ENCODE measurements at regions not wholly inside any gene's neighbourhood (a gene's known extent, or its start where the extent isn't known, plus 50 kb on each side); places are given as distances from the start of the nearest gene placed in this dataset.
"Not testable (repeated sequence)": the region's sequence is repeated elsewhere in the genome, so short reads cannot be mapped to it uniquely, and the experiment has no call there.

DNA sequence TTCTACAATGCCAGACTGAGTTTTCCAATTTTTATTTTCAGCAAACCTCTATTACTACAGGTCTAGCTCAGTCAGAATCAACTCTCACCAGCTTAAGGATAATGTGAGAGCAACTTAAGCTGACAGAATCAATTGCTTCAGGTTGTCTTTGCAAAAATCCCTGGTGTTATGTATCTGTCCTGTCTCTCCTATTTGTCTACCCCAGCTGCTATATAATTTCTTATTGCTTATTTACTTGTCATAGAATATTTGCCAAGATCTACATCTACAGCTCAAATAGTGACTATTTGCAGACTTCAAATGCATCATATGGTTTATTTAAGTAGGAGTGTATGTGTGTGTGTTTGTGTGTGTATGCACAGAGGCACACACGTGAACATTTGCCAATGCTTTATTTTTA is 54.1 kb downstream of the FOXG1 start:
- no peak for DNase-seq

DNA sequence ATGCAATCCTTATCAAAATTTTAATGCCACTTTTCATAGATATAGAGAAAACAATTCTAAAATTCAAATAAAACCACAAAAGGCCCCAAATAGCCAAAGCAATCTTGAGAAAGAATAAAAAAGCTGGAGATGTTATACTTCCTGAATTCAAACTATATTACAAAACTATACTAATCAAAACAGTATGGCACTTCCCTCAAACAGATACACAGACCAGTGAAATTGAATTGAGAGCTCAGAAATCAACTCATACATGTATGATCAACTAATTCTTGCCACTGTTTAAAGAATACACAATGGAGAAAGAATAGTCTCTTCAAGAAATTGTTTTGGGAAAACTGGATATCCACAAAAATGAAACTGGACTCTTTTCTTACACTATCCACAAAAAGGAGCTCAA is 55.4 kb downstream of the FOXG1 start:
- no peak for DNase-seq

DNA sequence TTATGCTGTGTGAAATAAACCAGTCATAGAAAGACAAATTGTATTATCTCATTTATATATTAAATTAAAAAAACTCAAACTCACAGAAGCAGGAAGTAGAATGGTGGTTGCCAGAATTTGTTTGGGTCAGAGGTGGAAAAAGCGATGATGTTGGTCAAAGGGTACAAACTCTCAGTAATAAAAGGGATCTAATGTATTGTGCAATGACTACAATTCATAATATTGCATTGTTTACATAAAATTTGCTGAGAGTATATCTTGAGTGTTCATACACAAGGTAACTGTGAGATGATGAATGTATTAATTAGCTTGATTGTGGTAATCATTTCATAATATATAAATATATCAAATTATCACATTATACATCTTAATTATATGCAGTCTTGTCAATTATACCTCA is 56.7 kb downstream of the FOXG1 start:
- DNase-seq: no peak

DNA sequence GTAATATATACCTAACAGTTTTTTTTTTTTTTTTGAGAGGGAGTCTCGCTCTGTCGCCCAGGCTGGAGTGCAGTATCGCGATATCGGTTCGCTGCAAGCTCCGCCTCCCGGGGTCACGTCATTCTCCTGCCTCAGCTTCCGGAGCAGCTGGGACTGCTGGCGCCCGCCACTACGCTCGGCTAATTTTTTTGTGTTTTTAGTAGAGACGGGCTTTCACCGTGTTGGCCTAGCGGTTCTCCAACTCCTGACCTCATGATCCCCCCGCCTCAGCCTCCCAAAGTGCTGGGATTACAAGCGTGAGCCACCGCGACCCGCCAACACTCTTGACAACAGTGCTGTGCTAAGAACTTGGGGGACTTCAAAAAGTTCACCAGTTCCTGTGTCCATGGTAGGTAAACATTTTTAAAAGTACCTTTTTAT is 63.5 kb downstream of the FOXG1 start:
- DNase-seq: no peak

DNA sequence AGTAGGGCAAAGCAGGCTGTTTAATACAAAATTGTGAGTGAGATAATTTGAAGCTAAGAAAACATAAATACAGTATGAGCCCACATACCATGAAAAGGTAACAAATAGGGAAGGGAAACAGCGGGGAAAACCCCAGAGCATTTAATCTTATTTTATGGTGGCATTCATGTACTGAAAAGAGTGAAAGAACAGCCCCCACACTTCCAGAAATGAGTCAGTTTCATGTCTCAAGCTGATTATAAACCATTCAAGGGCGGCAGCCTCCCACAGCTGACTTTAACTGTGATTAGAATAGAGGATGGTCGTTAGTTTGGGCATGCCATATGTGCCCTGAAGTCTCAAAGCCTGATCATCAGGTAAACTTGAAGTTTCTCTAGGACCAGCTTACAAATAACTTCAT is 64.5 kb downstream of the FOXG1 start:
- DNase-seq: no peak

DNA sequence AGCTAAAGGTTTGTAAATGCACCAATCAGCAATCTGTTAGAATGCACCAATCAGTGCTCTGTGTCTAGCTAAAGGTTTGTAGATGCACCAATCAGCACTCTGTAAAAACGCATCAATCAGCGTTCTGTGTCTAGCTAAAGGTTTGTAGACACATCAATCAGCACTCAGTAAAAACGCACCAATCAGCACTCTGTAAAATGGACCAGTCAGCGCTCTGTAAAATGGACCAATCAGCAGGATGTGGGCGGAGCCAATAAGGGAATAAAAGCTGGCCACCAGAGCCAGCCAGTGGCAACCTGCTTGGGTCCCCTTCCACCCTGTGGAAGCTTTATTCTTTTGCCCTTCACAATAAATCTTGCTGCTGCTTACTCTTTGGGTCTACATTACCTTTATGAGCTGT is 76.0 kb downstream of the FOXG1 start:
- not testable (repeated sequence) for DNase-seq

DNA sequence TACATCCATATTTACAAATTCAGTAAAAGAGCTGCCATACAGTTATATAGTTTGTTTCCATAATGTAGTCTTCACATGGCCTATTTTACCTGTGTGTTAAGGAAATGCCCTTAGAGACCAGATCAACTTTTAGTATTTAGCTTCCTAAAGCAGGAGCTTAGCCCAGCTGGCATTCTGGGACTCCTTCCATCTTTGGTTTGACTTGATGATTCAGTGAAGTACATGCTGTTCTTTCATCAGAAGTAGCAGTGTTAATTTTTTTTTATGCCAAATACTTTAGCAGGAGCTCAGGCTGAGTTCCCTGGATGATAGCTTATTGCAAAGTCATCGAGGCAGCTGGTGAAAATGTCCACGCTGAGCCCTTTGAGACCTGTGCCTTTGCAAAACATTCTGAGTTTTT is 101.0 kb downstream of the FOXG1 start:
- no peak for DNase-seq

DNA sequence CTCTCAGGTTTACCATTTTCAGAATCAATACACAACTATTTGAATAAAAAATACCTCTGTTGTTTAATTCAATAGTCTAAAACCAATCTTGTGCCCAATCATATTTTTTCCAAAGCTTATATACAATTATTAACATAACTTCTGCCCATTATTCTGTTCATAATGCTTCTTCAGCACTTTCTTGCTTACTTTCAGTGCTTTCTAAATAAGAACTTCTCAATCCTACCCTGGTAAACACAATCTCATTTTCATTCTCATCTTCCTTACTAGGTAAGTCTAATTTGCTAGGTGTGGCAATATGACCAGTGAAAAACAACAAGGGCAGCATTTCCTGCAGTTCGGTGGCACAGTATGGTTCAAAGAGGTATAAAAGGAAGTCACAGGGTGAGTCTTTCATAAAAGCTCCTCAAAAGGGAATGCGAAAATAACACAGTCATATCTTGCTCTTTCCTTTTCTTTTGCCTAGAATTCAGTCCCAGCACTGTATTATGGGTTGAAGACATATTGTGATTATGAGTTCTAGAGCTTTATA is 103.5 kb downstream of the FOXG1 start:
- no peak for DNase-seq

DNA sequence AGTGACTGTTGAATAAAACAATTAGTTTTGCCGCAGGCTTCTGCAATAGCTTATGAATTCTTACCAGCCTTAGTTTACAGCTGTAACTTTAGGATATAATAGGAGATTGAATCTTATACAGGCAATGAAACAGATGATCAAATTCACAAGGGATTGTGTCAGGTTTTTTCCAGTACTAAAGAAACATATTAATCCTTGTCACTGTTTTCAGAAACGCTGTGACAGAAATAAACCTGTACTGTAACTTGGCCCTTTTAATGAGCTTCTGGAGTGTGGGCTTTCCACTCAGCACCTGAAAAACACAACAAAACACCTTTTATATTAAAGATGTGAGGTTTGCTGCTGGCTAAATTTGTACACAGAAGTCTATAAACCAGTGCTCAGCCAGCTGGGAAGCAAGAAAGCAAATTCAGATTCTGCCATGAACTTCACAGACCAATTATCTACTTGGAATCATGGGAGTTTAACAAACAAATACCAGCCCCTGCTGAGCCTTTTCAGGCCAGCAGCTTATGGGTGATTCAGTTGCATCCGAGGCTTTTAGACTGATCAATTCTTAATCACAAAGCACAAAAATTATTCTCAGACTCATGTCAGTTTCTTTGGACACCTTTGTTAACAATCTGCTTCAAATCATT is 109.5 kb downstream of the FOXG1 start:
- DNase-seq: peak; percentile 88

DNA sequence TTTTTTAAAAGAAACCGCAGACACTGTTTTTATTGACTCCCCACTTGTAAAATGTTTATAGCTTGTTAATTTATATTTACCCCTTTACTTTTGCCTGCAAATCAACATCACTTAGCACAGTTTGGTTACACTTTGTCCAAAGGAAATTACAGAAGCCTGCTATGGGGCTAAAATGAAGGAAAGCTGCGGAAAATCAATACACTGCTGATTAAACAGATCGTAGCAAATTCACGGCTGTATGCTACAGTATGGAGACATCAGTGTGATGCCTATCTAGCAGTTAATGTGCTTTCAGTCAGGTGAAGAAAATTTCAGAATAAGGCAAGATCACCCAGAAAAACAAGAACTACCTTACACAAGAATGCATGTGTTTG is 110.0 kb downstream of the FOXG1 start:
- DNase-seq: peak; percentile 62

DNA sequence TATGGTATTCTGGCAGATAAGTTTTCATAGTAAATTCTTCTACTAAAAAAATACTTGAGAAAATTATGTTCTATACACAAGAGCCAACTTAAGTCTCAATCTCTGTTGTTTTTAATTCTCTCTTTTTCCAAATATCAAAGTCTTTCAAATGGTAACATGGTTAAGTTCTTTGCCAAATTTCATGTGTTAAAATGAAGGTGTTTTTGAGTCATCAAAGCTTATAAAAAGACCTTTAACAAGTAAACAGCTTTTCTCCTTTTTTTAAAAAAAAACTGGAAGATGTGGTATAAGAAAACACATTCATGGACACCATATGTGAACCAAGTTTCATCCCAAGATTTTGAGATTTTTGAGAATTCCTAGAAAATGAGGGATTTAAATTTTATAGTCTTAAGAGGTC is 111.3 kb downstream of the FOXG1 start:
- peak; percentile 47 for DNase-seq

DNA sequence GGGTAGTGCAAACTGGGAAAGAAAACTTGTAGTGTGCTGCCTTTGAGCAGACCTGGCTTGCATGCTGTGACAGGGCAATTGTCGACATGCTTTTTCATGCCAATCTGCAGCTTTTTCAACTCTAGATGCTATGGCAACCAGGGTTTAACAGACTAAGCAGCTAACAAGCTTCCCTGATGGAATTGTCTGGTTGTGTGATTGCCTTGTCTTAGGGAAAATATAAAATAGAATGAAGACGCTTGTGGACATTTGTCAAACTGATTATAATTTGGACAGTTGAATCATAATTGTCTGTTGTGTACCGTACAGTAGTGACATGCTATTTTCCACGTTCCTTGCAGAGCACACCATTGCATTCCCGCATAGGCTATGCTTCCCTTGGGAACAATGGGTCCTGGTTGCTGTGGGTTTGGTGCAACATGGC is 113.0 kb downstream of the FOXG1 start:
- peak; percentile 98 for DNase-seq

DNA sequence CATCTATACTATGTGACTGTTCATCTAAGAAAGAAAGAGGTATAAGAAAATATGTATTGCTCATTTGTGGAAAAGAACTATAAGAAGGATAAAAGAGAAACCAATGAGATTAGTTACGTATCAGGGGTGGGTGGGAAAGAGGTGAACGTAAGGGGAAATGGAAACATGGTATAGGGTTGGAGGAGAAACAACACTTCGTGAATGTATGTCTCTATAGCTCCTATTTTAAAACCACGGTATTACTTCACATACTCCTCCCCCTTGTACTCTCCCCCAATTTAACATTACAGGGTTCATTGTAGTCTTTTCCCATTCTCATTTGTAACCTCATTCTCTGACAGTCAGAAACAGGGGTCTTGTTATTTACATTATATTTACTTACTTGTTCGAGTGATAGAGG is 120.4 kb downstream of the FOXG1 start:
- no peak for DNase-seq

DNA sequence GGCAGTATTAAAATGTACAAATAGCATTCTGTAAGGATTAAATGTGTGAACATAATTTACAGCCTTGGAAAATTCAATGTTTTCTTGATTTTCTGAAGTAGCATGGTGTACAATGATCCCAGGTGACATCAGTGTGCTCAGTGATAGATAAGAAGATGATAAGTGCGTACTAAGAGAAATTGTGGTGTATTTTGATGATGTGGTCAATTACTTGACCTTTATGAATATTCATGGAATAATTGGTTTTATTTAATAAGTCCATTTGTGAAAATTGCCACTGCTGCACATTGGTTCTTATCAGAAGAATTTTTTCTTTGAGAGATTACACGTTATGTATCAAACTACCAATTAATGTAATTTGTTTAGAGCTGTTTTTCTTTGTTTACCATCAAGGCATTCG is 128.8 kb downstream of the FOXG1 start:
- no peak for DNase-seq

DNA sequence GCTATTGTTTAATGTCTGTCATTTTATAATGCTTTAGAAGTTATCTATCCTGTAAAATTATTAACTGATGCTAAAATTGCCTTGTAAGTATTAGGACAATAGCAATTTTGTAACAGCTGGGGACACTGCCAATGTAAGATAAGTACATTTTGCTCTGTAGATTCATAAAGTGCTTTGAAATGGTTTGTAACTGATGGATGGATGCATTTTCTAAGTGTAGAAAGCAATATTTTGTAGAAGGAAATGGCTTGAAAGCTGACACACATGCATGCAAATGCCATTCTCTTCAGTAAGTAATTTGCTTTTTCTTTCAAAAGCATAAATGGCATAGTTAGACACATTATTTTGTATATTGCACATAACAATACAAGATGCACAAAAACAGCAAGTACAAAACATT is 129.8 kb downstream of the FOXG1 start:
- no peak for DNase-seq

DNA sequence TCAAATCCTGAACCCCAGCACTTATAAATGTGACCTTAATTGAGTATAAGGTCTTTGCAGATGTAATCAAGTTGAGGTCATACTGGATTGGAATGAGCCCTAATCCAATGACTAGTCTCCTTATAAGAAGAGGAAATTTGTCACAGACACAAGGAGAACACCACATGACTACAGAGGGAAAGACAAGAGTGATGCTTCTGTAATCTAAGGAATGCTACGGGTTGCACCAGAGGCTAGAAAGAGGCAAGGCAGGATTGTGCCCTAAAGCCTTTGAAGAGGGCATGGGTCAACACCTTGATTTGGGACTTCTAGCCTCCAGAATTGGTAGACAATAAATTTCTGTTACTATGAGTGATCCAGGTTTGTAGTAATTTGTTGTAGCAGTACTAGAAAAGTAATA is 135.0 kb downstream of the FOXG1 start:
- DNase-seq: no peak

DNA sequence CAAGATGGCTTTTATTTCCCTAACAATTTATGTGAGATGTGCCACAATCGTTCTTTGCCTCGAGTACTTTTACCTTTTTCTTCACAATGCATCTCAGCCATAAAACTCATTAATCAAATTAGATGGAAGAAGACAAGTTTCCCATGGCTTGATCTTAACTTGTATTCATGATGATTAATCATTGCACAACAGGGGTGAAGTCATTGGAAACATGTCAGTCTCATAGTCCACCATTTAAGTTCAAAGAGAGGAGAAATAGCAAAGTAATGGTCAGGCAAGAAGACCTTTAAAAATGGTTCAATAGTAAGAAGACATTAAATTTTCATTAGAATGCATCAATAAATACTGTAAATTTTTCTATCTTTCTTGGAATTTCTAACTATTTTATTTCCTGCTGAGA is 136.3 kb downstream of the FOXG1 start:
- no peak for DNase-seq

DNA sequence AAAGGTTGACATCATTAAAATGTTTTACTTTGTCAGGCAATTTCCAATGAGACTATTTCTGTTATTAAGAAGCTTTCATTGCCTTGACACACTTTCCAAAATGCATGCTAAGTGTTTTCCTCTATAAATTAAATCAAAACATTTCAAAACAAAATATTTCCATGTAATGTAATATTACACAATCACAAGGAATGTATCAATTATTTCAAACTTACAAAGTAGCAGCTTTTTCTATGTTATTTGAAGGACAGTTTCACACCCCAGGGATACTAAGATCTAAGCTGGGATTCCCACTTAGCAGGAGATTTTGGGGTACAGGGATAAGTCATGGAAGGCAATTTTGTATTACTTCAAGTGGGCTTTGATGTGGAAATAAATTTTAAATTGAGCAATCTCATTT is 144.9 kb downstream of the FOXG1 start:
- no peak for DNase-seq

DNA sequence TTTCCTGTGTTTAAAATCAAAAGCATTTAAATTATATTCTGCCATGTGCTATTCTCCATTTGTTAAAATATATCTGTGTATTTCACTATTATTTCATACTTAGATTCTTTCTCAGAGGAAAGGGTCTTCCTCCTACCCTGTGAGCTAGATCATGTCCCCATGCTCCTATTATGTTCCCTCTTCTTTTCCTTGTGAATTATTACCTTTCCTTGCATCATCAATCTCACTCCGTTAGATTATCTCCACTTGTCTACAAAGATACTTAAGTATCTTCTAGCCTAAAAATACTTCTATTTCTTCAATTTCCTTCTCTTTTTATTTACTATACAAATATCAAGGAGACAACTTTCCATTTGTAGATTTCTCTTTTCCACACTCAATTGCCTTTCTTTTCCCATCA is 146.5 kb downstream of the FOXG1 start:
- no peak for DNase-seq

DNA sequence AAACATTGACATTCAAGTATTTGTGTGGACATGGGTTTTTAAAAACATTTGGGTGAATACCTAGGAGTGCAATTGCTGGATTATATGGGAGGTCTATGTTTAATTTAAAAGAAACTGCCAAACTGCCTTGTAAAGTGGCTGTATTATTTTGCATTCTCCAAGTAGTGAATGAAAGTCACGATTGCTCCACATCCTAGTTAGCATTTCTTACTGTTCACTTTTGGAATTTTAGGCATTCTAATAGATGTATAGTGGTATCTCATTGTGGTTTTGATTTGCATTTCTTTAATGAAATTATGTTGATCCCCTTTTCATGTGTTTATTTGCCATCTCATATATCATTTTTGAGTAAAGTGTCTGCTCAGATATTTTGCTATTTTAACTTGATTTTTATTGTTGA is 159.5 kb downstream of the FOXG1 start:
- DNase-seq: no peak

DNA sequence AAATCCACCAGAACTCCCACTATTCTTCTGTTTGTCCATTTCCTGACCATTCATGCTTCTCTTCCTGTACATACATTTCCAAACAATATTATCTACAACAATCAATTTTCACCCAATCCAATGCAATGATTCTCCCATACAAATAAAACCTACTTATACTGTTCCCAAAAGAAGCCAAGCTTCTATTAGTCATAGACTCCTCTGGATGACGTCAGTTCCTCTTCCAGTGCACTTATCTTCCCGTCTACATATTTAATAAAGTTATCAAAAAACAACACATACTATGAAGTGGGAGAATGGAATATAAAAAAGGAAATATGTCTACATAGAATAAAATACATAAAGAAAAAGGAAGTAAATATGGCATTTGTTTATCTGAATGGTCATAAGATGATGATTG is 165.4 kb downstream of the FOXG1 start:
- no peak for DNase-seq

DNA sequence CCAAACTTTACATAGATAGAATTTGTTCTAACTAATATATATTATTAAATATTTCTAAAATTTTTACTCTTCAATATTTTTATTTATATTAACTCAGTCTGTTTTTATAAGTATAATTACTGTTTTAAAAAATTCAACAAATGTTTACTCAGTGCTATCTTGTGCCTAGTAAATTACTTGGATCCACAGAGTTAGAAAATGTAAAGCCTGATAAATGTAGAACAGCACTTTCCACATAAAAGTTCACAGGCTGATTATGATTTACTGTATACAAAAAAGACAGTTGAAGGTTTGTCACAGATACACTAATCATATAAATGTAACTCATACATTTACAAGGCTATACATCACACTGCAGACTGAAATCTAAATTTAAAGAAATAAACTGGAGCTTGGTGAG is 170.0 kb downstream of the FOXG1 start:
- DNase-seq: no peak

DNA sequence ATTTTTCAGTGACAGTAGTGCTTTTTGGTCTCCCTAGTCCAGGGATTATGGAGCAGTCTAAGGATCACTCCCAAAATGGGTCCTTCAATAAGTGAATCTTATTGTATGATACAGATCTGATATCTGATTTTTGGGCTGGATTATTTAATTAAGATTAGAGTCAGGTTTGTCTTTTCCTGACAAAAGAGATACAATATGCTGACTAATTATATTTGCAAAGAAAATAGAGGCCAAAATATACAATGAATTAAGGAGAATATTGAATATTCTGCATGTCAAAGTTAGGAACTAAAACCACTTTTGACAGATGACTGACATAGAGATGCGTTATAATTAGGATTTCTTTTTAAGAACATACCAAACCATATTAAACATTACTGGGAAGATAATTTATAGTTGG is 175.2 kb downstream of the FOXG1 start:
- no peak for DNase-seq

DNA sequence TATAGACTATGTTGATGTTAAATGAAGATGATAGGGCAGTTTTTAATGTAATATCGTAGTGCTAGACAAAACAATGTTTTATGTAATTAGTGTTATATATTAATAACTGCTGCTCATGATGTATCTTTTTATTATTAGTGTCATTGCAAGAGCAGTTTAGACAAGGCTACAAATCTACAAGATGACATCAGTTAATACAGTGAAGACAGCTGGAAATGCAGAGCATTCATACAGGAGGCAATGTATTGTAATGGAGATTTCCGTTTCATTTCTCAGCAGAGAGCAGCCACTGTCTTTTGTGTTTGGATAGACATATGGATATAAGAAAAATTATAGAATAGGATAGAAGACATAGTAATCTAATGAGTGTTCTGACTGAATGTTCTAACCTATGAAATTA is 178.0 kb downstream of the FOXG1 start:
- no peak for DNase-seq

DNA sequence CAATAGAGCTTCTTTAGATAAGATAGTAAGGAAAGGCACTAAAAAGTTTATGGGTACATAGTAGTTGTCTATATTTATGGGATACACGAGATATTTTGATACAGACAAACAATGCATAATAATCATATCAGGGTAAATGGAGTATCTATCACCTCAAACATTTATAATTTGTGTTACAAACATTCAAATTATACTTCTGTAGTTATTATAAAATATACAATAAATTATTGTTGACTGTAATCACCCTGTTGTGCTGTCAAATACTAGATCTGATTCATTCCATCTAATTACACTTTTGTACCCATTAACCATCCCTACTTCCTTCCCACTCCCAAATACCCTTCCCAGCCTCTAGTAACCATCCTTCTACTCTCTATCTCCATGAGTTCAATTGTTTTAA is 179.7 kb downstream of the FOXG1 start:
- DNase-seq: no peak

DNA sequence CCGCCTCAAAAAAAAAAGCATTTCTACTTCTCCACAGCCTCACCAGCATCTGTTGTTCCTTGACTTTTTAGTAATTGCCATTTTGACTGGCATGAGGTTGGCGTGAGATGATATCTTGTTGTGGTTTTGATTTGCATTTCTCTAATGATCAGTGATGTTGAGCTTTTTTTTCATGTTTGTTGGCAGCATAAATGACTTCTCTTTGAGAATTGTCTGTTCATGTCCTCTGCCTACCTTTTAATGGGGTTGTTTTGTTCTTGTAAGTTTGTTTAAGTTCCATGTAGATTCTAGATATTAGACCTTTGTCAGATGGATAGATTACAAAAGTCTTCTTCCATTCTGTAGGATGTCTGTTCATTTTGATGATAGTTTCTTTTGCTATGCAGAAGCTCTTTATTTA is 182.9 kb downstream of the FOXG1 start:
- DNase-seq: no peak

Data from NCI-H1694 treated with DMSO at 0.1 percent for 48 hours (cell line).